SKM-1 treated with dmso at 0.1 percent for 144 hours (cell line): ENCODE measurements at regions not wholly inside any gene's neighbourhood (a gene's known extent, or its start where the extent isn't known, plus 50 kb on each side); places are given as distances from the start of the nearest gene placed in this dataset.
"Not testable (repeated sequence)": the region's sequence is repeated elsewhere in the genome, so short reads cannot be mapped to it uniquely, and the experiment has no call there.

Experiments used
- DNase-seq: peaks from one replicate; lab custom pipeline; 2025; ENCODE audit not compliant: unreplicated experiment; lab: John Stamatoyannopoulos, UW

- no peak for DNase-seq
Observed at GRCh38 chr5:53265043-53265442, 155.5 kb upstream of the MOCS2 start.

GRCh38 chr5:53268241-53268640, 158.7 kb upstream of the MOCS2 start:
- DNase-seq, result not testable (repeated sequence)

- no peak for DNase-seq
Observed at GRCh38 chr5:53275666-53276065, 166.1 kb upstream of the MOCS2 start.

GRCh38 chr5:53276825-53277224, 167.3 kb upstream of the MOCS2 start:
- no peak for DNase-seq

- DNase-seq, result no peak
Observed at GRCh38 chr5:53277491-53277890, 167.9 kb upstream of the MOCS2 start.

GRCh38 chr5:53287573-53287972, 178.0 kb upstream of the MOCS2 start:
- no peak for DNase-seq

- DNase-seq, result no peak
Observed at GRCh38 chr5:53288511-53288910, 179.0 kb upstream of the MOCS2 start.

- no peak for DNase-seq
Observed at GRCh38 chr5:53291047-53291446, 181.5 kb upstream of the MOCS2 start.

GRCh38 chr5:53291528-53291927, 182.0 kb upstream of the MOCS2 start:
- DNase-seq, result peak; percentile 60

- no peak for DNase-seq
Observed at GRCh38 chr5:53298841-53299240, 181.6 kb upstream of the FST start.

- no peak for DNase-seq
Observed at GRCh38 chr5:53302529-53302928, 177.9 kb upstream of the FST start.

GRCh38 chr5:53303105-53303504, 177.3 kb upstream of the FST start:
- DNase-seq, result no peak

GRCh38 chr5:53305316-53305715, 175.1 kb upstream of the FST start:
- DNase-seq, result not testable (repeated sequence)

GRCh38 chr5:53309653-53310052, 170.8 kb upstream of the FST start:
- DNase-seq, result no peak

- no peak for DNase-seq
Observed at GRCh38 chr5:53311681-53312080, 168.7 kb upstream of the FST start.

- no peak for DNase-seq
Observed at GRCh38 chr5:53313145-53313544, 167.3 kb upstream of the FST start.

GRCh38 chr5:53318303-53318702, 162.1 kb upstream of the FST start:
- DNase-seq, result no peak

GRCh38 chr5:53319315-53319714, 161.1 kb upstream of the FST start:
- DNase-seq, result no peak

- no peak for DNase-seq
Observed at GRCh38 chr5:53321073-53321472, 159.4 kb upstream of the FST start.

GRCh38 chr5:53321721-53322120, 158.7 kb upstream of the FST start:
- DNase-seq, result no peak

- no peak for DNase-seq
Observed at GRCh38 chr5:53322257-53322656, 158.2 kb upstream of the FST start.

GRCh38 chr5:53323511-53323910, 156.9 kb upstream of the FST start:
- no peak for DNase-seq

GRCh38 chr5:53323943-53324642, 156.3 kb upstream of the FST start:
- no peak for DNase-seq
